NCI-H446 (cell line): ENCODE measurements at regions not wholly inside any gene's neighbourhood (a gene's known extent, or its start where the extent isn't known, plus 50 kb on each side); places are given as distances from the start of the nearest gene placed in this dataset.

Source experiments
- DNase-seq, 2 experiments: peaks; one replicate each; lab custom pipeline; 2025; lab: John Stamatoyannopoulos, UW

GRCh38 chr16:86061318-86061695 lies 162.3 kb downstream of the IRF8 start:
- DNase-seq: no peak

- DNase-seq: no peak
These were observed 162.8 kb downstream of the IRF8 start for GRCh38 chr16:86061721-86062120.

- DNase-seq: no peak
These were observed 163.5 kb downstream of the IRF8 start for GRCh38 chr16:86062271-86062965.

- no peak for DNase-seq
These were observed 164.9 kb downstream of the IRF8 start for GRCh38 chr16:86063760-86064405.

GRCh38 chr16:86064431-86065250 lies 165.7 kb downstream of the IRF8 start:
- DNase-seq: no peak

- no peak for DNase-seq
These were observed 166.7 kb downstream of the IRF8 start for GRCh38 chr16:86065711-86066110.

- DNase-seq: no peak
These were observed 167.8 kb downstream of the IRF8 start for GRCh38 chr16:86066811-86067210.

GRCh38 chr16:86067516-86067915 lies 168.6 kb downstream of the IRF8 start:
- DNase-seq: no peak

GRCh38 chr16:86067936-86068335 lies 169.0 kb downstream of the IRF8 start:
- no peak for DNase-seq

- DNase-seq: no peak
These were observed 169.8 kb downstream of the IRF8 start for GRCh38 chr16:86068722-86069121.

- no peak for DNase-seq
These were observed 170.9 kb downstream of the IRF8 start for GRCh38 chr16:86069736-86070298.

- DNase-seq: no peak
These were observed 171.5 kb downstream of the IRF8 start for GRCh38 chr16:86070484-86070883.

- no peak for DNase-seq
These were observed 172.0 kb downstream of the IRF8 start for GRCh38 chr16:86070971-86071370.

GRCh38 chr16:86071611-86072240 lies 172.8 kb downstream of the IRF8 start:
- DNase-seq: no peak

GRCh38 chr16:86072328-86073102 lies 173.6 kb downstream of the IRF8 start:
- DNase-seq: peak; percentile 3 to 42

GRCh38 chr16:86073103-86073625 lies 174.2 kb downstream of the IRF8 start:
- no peak for DNase-seq

GRCh38 chr16:86073763-86074493 lies 175.0 kb downstream of the IRF8 start:
- DNase-seq: no peak

GRCh38 chr16:86074651-86075487 lies 175.9 kb downstream of the IRF8 start:
- DNase-seq: no peak

- DNase-seq: no peak
These were observed 176.5 kb downstream of the IRF8 start for GRCh38 chr16:86075488-86075785.
